Fibroblast of the aortic adventitia (primary cell): ENCODE measurements at regions not wholly inside any gene's neighbourhood (a gene's known extent, or its start where the extent isn't known, plus 50 kb on each side); places are given as distances from the start of the nearest gene placed in this dataset.

Source experiments
- DNase-seq: peaks from one replicate; pipeline ENCODE4 v3.0.0-alpha.2; 2010; ENCODE audit warnings: low read depth
- H3K4me3 ChIP-seq: 2 replicates; pipeline ENCODE4 v1.5.1; 2011; ENCODE audit warnings: low read depth, mild to moderate bottlenecking, control low read depth, low read length, moderate library complexity
- TF ChIP-seq, protein P1 (sequence below): IDR thresholded peaks from 2 replicates; pipeline ENCODE4 v1.5.1; 2011; ENCODE audit warnings: mild to moderate bottlenecking, low read length, control low read depth, inconsistent platforms; ENCODE audit not compliant: insufficient read depth

DNA sequence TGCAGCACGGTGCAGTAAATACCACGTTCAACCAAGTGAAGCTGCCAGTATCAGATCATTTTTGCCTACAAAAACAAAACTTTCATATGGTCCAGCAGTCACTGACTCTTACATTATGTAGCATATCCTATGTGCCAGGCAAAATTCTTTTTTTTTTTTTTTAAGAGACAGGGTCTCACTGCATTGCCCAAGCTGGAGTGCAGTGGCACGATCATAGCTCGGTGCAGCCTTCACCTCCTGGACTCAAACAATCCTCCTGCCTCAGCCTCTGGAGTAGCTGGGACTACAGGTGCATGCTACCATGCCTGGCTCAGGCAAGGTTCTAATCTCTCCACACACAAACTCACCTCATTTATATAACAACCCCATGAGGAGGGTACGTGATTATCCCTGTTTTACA lies 208.6 kb upstream of the JARID2 start:
- H3K4me3 ChIP-seq = no peak overlapping the region
- no peak for DNase-seq
- TF ChIP-seq, protein P1, sequence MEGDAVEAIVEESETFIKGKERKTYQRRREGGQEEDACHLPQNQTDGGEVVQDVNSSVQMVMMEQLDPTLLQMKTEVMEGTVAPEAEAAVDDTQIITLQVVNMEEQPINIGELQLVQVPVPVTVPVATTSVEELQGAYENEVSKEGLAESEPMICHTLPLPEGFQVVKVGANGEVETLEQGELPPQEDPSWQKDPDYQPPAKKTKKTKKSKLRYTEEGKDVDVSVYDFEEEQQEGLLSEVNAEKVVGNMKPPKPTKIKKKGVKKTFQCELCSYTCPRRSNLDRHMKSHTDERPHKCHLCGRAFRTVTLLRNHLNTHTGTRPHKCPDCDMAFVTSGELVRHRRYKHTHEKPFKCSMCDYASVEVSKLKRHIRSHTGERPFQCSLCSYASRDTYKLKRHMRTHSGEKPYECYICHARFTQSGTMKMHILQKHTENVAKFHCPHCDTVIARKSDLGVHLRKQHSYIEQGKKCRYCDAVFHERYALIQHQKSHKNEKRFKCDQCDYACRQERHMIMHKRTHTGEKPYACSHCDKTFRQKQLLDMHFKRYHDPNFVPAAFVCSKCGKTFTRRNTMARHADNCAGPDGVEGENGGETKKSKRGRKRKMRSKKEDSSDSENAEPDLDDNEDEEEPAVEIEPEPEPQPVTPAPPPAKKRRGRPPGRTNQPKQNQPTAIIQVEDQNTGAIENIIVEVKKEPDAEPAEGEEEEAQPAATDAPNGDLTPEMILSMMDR = no peak

DNA sequence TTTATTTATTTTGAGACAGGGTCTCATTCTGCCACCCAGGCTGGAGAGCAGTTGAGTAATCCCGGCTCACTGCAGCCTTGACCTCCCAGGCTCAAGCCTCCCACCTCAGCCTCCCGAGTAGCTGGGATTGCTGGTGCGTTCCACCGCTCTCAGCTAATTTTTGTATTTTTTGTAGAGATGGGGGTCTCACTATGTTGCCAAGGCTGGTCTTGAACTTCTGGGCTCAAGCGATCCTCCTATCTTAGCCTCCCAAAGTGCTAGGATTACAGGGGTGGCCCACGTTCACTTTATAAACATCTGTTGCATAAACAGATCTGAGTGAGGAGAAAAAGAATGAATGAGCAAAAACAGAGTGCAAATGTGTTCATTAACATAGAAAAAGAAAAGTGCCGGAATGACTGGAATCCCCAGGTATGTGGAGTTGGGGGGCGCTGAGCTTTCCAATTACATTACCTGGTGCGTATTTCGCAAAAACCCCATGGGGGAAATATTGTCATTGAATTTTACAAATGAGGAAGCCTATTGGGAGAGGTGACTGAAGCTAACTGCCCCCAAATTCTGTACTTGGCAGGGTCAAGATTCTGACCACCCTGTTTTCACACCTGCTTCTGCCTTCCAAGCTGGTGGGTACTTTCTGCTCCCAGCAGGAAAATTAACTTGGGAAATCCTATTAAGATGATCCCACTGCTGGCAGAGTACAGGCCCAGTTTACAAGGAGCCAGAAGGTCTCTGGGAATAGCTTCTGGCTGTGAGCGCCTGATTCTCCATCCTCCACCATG lies 207.7 kb upstream of the JARID2 start:
- DNase-seq = no peak
- TF ChIP-seq, protein P1 = no peak
- H3K4me3 ChIP-seq = no peak overlapping the region

DNA sequence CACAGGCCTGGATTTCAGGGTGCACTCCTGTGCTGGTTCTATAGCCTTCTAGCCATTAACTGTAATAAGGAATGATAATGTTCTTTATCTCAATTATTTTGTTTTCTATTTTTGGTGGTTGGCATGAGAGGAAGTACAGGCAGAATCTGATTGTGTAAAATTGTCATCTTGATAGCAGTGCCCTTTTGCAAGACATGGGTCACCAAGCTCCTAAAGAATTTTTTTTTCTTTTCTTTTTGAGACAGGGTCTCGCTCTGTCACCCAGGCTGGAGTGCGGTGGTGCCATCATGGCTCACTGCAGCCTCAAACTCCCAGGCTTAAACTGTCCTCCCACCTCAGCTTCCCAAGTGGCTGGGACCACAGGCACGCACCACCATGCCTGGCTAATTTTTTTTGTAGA lies 206.7 kb upstream of the JARID2 start:
- H3K4me3 ChIP-seq = no peak overlapping the region
- DNase-seq = no peak
- TF ChIP-seq, protein P1 = no peak

DNA sequence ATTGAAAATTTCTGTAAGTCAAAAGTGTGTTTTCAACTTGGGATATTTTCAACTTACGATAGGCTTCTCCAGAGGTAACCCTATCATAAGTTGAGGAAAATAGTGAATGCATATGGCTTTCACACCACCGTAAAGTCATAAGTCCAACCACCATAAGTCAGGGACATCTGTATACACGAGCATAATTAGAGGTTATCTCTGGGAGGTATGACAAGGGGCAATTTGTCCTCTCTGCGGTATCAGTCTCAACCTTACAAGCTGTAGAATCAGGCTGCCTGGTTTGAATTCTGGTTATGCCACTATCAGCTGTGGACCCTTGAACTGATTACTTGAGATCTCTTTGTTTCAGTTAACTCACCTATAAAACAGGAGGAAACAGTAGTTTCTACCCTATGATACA lies 202.9 kb upstream of the JARID2 start:
- H3K4me3 ChIP-seq = no peak overlapping the region
- TF ChIP-seq, protein P1 = no peak
- DNase-seq = no peak

DNA sequence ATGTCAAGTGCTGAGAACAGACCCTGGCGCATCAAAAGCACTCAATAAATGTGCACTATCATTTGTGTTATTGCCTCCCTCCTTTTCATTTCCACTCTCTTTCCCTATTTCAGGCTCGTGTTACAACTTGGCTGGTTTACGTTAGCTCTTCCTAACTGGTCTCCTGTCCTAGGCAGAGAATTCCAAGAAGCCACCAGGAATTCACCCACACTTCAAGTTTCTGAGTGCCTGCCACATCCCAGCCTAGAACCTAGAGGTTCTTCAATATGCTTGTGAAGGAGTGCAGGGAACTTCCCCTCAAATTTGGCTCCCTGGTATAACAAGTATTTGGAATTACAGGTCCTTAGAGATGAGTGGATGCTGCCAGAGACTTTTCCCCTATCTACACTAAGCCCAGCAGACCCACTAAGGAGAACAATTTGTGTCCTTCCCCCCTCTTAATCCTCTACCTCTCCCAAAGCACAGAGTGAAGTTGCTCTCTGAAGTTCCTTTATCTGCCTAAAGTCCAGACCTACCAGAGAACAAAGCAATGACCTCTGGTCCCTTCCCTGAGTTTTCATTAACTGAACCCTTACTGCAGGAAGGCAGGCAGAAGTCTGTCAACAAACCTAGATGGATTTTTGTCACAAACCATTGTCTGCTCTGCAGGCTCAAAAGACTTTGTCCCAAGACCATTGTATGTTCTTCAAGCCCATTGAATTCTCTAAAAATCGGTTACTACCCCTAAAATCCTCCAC lies 201.6 kb upstream of the JARID2 start:
- H3K4me3 ChIP-seq = no peak overlapping the region
- no peak for DNase-seq
- TF ChIP-seq, protein P1 = no peak

DNA sequence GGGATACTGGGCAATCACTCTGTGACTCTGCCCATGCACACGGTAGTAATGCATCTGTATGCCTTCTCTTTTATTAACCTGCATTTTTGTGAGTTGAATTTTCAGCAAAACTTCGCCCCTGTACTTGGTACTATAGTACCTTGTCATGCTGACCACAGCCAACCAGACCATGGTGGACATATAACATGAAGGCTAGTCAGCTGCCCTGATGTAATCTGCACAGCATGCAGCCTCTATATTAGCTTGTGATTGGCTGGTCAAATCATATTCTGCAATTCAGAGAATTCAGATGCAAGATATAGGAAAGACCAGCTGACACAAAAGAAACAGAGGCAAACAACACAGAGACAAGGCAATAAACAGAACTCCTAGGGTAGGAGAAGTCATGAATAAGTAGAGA lies 200.9 kb upstream of the JARID2 start:
- TF ChIP-seq, protein P1 = no peak
- DNase-seq = no peak
- H3K4me3 ChIP-seq = no peak overlapping the region
